ENCODE measurements at regions not wholly inside any gene's neighbourhood (a gene's known extent, or its start where the extent isn't known, plus 50 kb on each side); places are given as distances from the start of the nearest gene placed in this dataset.

DNA sequence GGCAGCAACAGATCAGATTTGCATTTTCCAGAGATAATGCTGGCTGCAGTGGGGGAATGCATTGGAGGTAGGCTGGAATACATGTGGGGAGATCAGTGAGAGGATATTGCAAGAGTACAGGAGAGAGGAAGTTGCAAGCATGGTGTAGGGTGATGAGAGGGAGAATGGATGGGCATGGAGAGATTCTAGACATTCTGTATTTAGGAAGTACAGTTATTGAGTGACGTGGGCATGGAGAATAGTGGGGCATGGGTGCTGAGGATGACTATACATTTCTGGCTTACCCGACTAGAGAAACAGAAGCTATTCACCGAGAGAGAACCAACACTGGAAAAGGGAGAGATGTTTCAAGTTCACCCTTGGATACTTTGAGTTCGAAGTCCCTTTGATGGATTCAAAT lies 116.9 kb upstream of the SVIL start:
- TF ChIP-seq CTCF (IDR thresholded peaks at IDR 0.05) = no peak
- no peak for TF ChIP-seq ZFX (IDR thresholded peaks at IDR 0.05; ENCODE audit: borderline replicate concordance)
